CD8-positive, alpha-beta memory T cell (primary cell): ENCODE measurements at regions not wholly inside any gene's neighbourhood (a gene's known extent, or its start where the extent isn't known, plus 50 kb on each side); places are given as distances from the start of the nearest gene placed in this dataset.

Experiments
- CTCF ChIA-PET: fragments of 350-600 bp; sonication (Branson Sonifier 250); formaldehyde crosslinking; loops from one replicate; lab custom pipeline; 2021; ENCODE audit warnings: antibody characterized with exemption; lab: Charles Lee
- POLR2A ChIA-PET: fragments of 350-600 bp; sonication (Branson Sonifier 250); formaldehyde crosslinking; loops from one replicate; lab custom pipeline; 2021; ENCODE audit warnings: antibody characterized with exemption; lab: Charles Lee
- DNase-seq, 5 donors: peaks; one replicate each; pipeline versions ENCODE4 v3.0.0 to v3.0.0-alpha.2; 2020 to 2022; ENCODE audit warnings: mixed read lengths in 1 of 5
- H3K27ac ChIP-seq: one replicate; pipeline ENCODE4 v1.7.0; 2013; ENCODE audit warnings: low read depth, mild to moderate bottlenecking, low read length, moderate library complexity
- H3K27me3 ChIP-seq: 2 replicates; pipeline ENCODE4 v1.7.0; 2013; ENCODE audit warnings: low read length, mild to moderate bottlenecking; ENCODE audit not compliant: insufficient read depth, poor library complexity, severe bottlenecking
- H3K36me3 ChIP-seq: 2 replicates; pipeline ENCODE4 v1.7.0; 2013; ENCODE audit warnings: mild to moderate bottlenecking, low read length, moderate library complexity; ENCODE audit not compliant: insufficient read depth
- H3K4me1 ChIP-seq: 2 replicates; pipeline ENCODE4 v1.7.0; 2013; ENCODE audit warnings: mild to moderate bottlenecking, low read length, moderate library complexity; ENCODE audit not compliant: insufficient read depth
- H3K4me3 ChIP-seq: 2 replicates; pipeline ENCODE4 v1.7.0; 2013; ENCODE audit warnings: mild to moderate bottlenecking, low read length
- H3K9me3 ChIP-seq: 2 replicates; pipeline ENCODE4 v1.7.0; 2013; ENCODE audit warnings: mild to moderate bottlenecking, low read length
- H3K27ac Mint-ChIP-seq, 8 donors: one replicate each; pipeline ENCODE4 v1.8.0; 2020 to 2021; ENCODE audit warnings: mixed read lengths in 8 of 8, mild to moderate bottlenecking in 6 of 8, inconsistent platforms in 3 of 8, moderate library complexity in 3 of 8
- H3K27me3 Mint-ChIP-seq, 2 donors: one replicate each; pipeline ENCODE4 v1.8.0; 2020 to 2021; ENCODE audit warnings: mixed read lengths in 2 of 2, mild to moderate bottlenecking in 1 of 2, moderate library complexity in 1 of 2
- H3K36me3 Mint-ChIP-seq, 3 donors: one replicate each; pipeline ENCODE4 v1.8.0; 2020 to 2021; ENCODE audit warnings: mixed read lengths in 3 of 3, inconsistent platforms in 1 of 3, mild to moderate bottlenecking in 1 of 3
- H3K4me1 Mint-ChIP-seq, 3 donors: one replicate each; pipeline ENCODE4 v1.8.0; 2020 to 2021; ENCODE audit warnings: mixed read lengths in 3 of 3, inconsistent platforms in 1 of 3, mild to moderate bottlenecking in 1 of 3
- H3K4me3 Mint-ChIP-seq, 7 donors: one replicate each; pipeline ENCODE4 v1.8.0; 2020 to 2021; ENCODE audit warnings: mixed read lengths in 7 of 7, mild to moderate bottlenecking in 6 of 7, moderate library complexity in 4 of 7, inconsistent platforms in 2 of 7
- H3K9me3 Mint-ChIP-seq, 5 donors: one replicate each; pipeline ENCODE4 v1.8.0; 2020 to 2022; ENCODE audit warnings: mixed read lengths in 5 of 5, mild to moderate bottlenecking in 3 of 5, moderate library complexity in 2 of 5, inconsistent platforms in 1 of 5

DNA sequence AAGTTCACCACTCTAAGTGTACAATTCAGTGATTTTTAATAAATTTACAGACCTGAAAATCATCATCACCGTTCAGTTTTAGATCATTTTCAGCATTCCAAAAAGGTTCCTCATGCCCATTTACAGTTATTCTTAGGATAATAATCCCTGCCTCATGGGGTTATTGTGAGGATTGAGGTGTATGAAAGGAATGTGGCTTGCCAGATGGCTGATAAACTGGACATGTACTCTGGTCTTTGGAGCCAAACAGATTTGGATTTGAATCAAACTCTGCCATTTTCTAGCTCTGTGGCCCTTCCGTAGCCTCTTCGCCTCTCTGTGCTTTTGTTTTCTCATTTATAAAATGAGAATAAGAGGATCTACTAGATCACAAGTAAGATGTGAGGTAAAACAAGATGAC lies 53.9 kb upstream of the GPRC5B start:
- H3K4me3 Mint-ChIP-seq = no peak overlapping the region
- no peaks in the 10 kb centered on the region for H3K9me3 ChIP-seq
- peaks cover 0 to 2% (median 0%) of the 10 kb centered on the region in 5 donors for H3K9me3 Mint-ChIP-seq
- H3K36me3 ChIP-seq = no peaks in the 10 kb centered on the region
- no peaks in the 10 kb centered on the region for H3K4me1 Mint-ChIP-seq
- H3K27ac Mint-ChIP-seq = no peak overlapping the region
- no peaks in the 10 kb centered on the region for H3K36me3 Mint-ChIP-seq
- H3K27me3 ChIP-seq = no peaks in the 10 kb centered on the region
- H3K4me1 ChIP-seq = no peaks in the 10 kb centered on the region
- H3K27me3 Mint-ChIP-seq = peaks cover 4 to 15% of the 10 kb centered on the region in 2 donors
- no peak overlapping the region for H3K4me3 ChIP-seq
- CTCF ChIA-PET = no interaction called here
- POLR2A ChIA-PET = no interaction called here
- no peak for DNase-seq
- no peak overlapping the region for H3K27ac ChIP-seq

DNA sequence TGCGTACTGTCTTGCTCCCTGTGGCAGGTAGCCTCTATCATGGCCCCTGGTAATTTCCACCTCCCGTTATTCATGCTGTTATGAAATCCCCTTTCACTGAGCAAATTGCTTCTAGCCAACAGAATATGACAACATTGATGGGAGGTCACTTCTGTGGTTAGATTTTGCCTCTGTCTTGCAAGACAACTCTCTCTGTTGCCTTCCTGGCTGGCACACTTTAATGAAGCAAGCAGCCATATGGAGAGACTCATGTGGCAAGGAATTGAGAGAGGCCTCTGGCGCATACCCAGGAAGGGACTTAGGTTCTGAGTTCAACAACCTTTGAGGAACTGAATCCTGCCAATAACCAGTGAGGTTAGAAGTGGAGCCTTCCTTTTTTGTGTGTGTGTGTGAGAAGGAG lies 51.8 kb upstream of the GPRC5B start:
- no peak for DNase-seq
- Histone ChIP-seq H3K36me3 (no peaks in the 10 kb centered on the region), H3K4me1 (no peaks in the 10 kb centered on the region), H3K27ac (no peak overlapping the region), H3K27me3 (no peaks in the 10 kb centered on the region), H3K4me3 (no peak overlapping the region), H3K9me3 (no peaks in the 10 kb centered on the region)
- Mint-ChIP-seq H3K9me3 (peaks cover 0 to 2% (median 0%) of the 10 kb centered on the region in 5 donors), H3K36me3 (no peaks in the 10 kb centered on the region), H3K4me1 (no peaks in the 10 kb centered on the region), H3K27ac (no peak overlapping the region), H3K4me3 (no peak overlapping the region), H3K27me3 (peaks cover 4 to 15% of the 10 kb centered on the region in 2 donors)
- ChIA-PET CTCF (no interaction called here), POLR2A (no interaction called here)

DNA sequence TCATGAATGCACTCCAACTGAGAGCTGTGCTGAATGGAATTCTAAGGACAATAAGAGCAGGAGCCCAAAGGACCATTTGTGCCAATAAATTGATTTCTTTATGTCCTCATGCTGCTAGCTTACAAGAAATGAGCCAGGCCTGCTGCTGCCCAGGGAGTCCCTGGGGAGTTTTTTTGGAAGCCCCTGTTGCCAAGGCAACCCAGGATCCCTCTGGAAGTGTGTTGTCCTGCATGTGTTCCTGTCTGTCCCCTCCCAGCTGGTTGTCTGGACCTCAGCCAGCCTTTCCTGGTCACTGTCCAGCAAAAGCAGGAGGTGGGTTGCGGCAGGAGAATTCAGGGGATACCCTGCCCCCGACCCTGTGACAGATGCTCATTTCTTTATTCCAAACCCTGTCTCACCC lies 51.0 kb upstream of the GPRC5B start:
- no peak overlapping the region for H3K27ac ChIP-seq
- H3K4me1 Mint-ChIP-seq = no peaks in the 10 kb centered on the region
- H3K36me3 Mint-ChIP-seq = no peaks in the 10 kb centered on the region
- H3K27ac Mint-ChIP-seq = no peak overlapping the region
- no peaks in the 10 kb centered on the region for H3K9me3 ChIP-seq
- no peaks in the 10 kb centered on the region for H3K36me3 ChIP-seq
- DNase-seq = no peak
- H3K27me3 Mint-ChIP-seq = peaks cover 4 to 15% of the 10 kb centered on the region in 2 donors
- no peaks in the 10 kb centered on the region for H3K4me1 ChIP-seq
- no peaks in the 10 kb centered on the region for H3K27me3 ChIP-seq
- ChIA-PET CTCF (no interaction called here), POLR2A (no interaction called here)
- H3K9me3 Mint-ChIP-seq = peaks cover 0 to 2% (median 0%) of the 10 kb centered on the region in 5 donors
- H3K4me3 Mint-ChIP-seq = no peak overlapping the region
- no peak overlapping the region for H3K4me3 ChIP-seq
